Mesothelial cell of epicardium (in vitro differentiated cells): ENCODE measurements at regions not wholly inside any gene's neighbourhood (a gene's known extent, or its start where the extent isn't known, plus 50 kb on each side); places are given as distances from the start of the nearest gene placed in this dataset.

Source experiments
- DNase-seq, 2 experiments: peaks; one replicate each; pipeline ENCODE4 v3.0.0; 2021; ENCODE audit warnings: low spot score in 2 of 2; ENCODE audit not compliant: unreplicated experiment in 2 of 2
- H3K27ac Mint-ChIP-seq: 2 replicates; pipeline ENCODE4 v1.8.0; 2021; ENCODE audit warnings: mixed read lengths
- H3K27me3 Mint-ChIP-seq: 2 replicates; pipeline ENCODE4 v1.8.0; 2021; ENCODE audit warnings: low read depth, mixed read lengths
- H3K36me3 Mint-ChIP-seq: 2 replicates; pipeline ENCODE4 v1.8.0; 2021; ENCODE audit warnings: mixed read lengths
- H3K4me1 Mint-ChIP-seq: 2 replicates; pipeline ENCODE4 v1.8.0; 2021; ENCODE audit warnings: mixed read lengths
- H3K4me3 Mint-ChIP-seq: 2 replicates; pipeline ENCODE4 v1.8.0; 2021; ENCODE audit warnings: mild to moderate bottlenecking, moderate library complexity, mixed read lengths
- H3K9me3 Mint-ChIP-seq: 2 replicates; pipeline ENCODE4 v1.8.0; 2021; ENCODE audit warnings: mixed read lengths
- CTCF ChIP-seq: fragments of 200-600 bp; sonication (generic); IDR thresholded peaks from one replicate; pipeline ENCODE4 v1.5.0; 2021; ENCODE audit warnings: antibody characterized with exemption; ENCODE audit not compliant: unreplicated experiment

GRCh38 chr6:119922814-119923213, 573.3 kb upstream of the MAN1A1 start:
- TF ChIP-seq CTCF, result no peak
- Mint-ChIP-seq H3K27me3 (no peaks in the 10 kb centered on the region), H3K36me3 (peaks cover 26% of the 10 kb centered on the region), H3K4me1 (no peaks in the 10 kb centered on the region), H3K9me3 (peaks cover 66% of the 10 kb centered on the region), H3K27ac (no peak overlapping the region), H3K4me3 (no peak overlapping the region)
- no peak for DNase-seq

DNA sequence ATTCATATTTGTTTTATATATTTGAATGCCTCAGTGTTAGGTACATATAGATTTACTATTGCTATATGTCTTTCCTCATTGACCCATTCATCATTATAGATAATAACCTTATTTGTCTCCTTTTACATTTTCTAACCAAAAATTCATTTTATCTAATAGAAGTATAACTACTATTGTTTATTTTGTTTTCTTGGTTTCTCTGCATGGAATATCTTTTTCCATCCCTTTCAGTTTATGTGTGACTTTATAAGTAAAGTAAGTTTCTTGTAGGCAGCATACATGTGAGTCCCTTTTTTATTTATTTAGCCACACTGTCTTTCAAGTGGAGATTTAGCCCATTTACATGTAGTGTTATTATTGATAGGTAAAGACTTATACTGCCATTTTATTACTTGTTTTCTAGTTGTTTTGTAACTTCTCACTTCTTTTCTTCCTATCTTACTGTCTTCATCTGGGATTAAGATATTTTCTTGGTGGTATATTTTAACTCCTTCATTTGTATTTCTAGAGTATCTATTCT, 572.0 kb upstream of the MAN1A1 start:
- DNase-seq, result no peak
- no peak for TF ChIP-seq CTCF
- no peaks in the 10 kb centered on the region for H3K27me3 Mint-ChIP-seq
- peaks cover 61% of the 10 kb centered on the region for H3K9me3 Mint-ChIP-seq
- peaks cover 26% of the 10 kb centered on the region for H3K36me3 Mint-ChIP-seq
- H3K27ac Mint-ChIP-seq, result no peak overlapping the region
- H3K4me3 Mint-ChIP-seq, result no peak overlapping the region
- H3K4me1 Mint-ChIP-seq, result no peaks in the 10 kb centered on the region

DNA sequence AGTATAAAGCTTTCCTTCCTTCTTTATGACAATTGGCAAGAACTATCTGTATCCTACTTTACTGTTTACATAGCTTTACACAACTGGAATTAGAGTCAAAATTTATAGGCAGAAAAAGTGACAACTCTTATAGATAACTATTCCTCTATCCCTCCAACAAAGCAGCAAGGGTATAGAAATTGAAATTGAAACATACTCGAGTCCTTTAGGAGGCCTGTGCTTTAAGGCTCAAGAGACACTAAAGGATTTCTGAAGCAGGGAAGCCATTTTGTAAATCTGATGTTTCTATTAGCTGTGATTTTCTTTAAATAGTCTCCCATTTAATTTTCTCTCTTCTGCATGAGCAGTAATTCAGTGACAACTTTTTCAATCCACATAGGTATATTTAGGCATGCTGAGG, 567.6 kb upstream of the MAN1A1 start:
- Mint-ChIP-seq H3K4me1 (no peaks in the 10 kb centered on the region), H3K9me3 (peaks cover 25% of the 10 kb centered on the region), H3K27me3 (no peaks in the 10 kb centered on the region), H3K36me3 (peaks cover 13% of the 10 kb centered on the region), H3K4me3 (no peak overlapping the region), H3K27ac (no peak overlapping the region)
- no peak for DNase-seq
- TF ChIP-seq CTCF, result no peak

- H3K9me3 Mint-ChIP-seq, result peaks cover 14% of the 10 kb centered on the region
- peaks cover 10% of the 10 kb centered on the region for H3K36me3 Mint-ChIP-seq
- no peak for TF ChIP-seq CTCF
- no peak for DNase-seq
- H3K27me3 Mint-ChIP-seq, result no peaks in the 10 kb centered on the region
- no peak overlapping the region for H3K4me3 Mint-ChIP-seq
- no peaks in the 10 kb centered on the region for H3K4me1 Mint-ChIP-seq
- no peak overlapping the region for H3K27ac Mint-ChIP-seq
Observed at GRCh38 chr6:119915971-119916370, 566.4 kb upstream of the MAN1A1 start.

DNA sequence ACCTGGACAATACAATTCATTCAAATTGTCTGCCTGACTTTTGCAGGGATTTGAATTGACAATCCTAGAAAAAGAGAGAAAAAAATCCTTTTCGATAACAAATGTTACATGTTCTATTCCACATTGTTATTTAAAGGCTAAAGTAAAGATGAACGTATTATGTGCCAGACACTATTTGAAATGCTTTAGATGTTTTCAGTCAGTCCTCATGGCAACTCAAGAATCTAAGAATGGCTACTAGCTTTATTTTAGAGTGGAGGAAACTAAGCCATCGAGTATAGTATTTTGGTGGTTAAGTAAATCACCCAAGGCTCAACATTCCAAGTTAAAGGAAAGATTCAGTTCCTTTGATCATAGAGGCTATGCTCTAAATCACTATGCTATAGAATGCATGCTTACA, 558.6 kb upstream of the MAN1A1 start:
- Mint-ChIP-seq H3K4me3 (no peak overlapping the region), H3K27ac (no peak overlapping the region), H3K27me3 (no peaks in the 10 kb centered on the region), H3K36me3 (no peaks in the 10 kb centered on the region), H3K4me1 (no peaks in the 10 kb centered on the region), H3K9me3 (no peaks in the 10 kb centered on the region)
- DNase-seq, result no peak
- no peak for TF ChIP-seq CTCF

GRCh38 chr6:119902681-119903080, 553.1 kb upstream of the MAN1A1 start:
- DNase-seq, result no peak
- no peaks in the 10 kb centered on the region for H3K9me3 Mint-ChIP-seq
- H3K4me1 Mint-ChIP-seq, result peaks cover under 1% of the 10 kb centered on the region
- no peak overlapping the region for H3K27ac Mint-ChIP-seq
- no peak for TF ChIP-seq CTCF
- no peak overlapping the region for H3K4me3 Mint-ChIP-seq
- no peaks in the 10 kb centered on the region for H3K27me3 Mint-ChIP-seq
- H3K36me3 Mint-ChIP-seq, result no peaks in the 10 kb centered on the region
